A673 (cell line): ENCODE measurements at regions not wholly inside any gene's neighbourhood (a gene's known extent, or its start where the extent isn't known, plus 50 kb on each side); places are given as distances from the start of the nearest gene placed in this dataset.

Experiments used
- BruUV-seq: library from RNA; stranded (reverse); fragments of 400-500 nt; replicated peaks from 2 replicates; lab custom pipeline; 2021; lab: Mats Ljungman, UMichigan
- CTCF ChIA-PET: fragments of 300-600 bp; sonication (Branson Sonifier 250); formaldehyde crosslinking; loops from one replicate; lab custom pipeline; 2022; ENCODE audit warnings: antibody characterized with exemption; lab: Charles Lee
- POLR2A ChIA-PET: fragments of 300-600 bp; sonication (Branson Sonifier 250); formaldehyde crosslinking; loops from one replicate; lab custom pipeline; 2022; ENCODE audit warnings: antibody characterized with exemption; ENCODE audit not compliant: low non-redundant PET; lab: Charles Lee
- DNase-seq: peaks from one replicate; pipeline ENCODE4 v3.0.0-alpha.2; 2015; ENCODE audit warnings: low spot score
- H3K27ac ChIP-seq: fragments of 200-600 bp; sonication (generic); 2 replicates; pipeline ENCODE4 v1.5.1; 2016; ENCODE audit warnings: mixed run types, low read depth, mild to moderate bottlenecking, mixed read lengths, antibody characterized with exemption, low read length; ENCODE audit not compliant: poor library complexity, severe bottlenecking
- H3K27me3 ChIP-seq: fragments of 200-600 bp; sonication (generic); replicated peaks from 2 replicates; pipeline ENCODE4 v1.6.1; 2017; ENCODE audit warnings: mixed run types, low read depth, mild to moderate bottlenecking, mixed read lengths, antibody characterized with exemption, low read length; ENCODE audit not compliant: insufficient read depth, poor library complexity
- H3K36me3 ChIP-seq: fragments of 200-600 bp; sonication (generic); 2 replicates; pipeline ENCODE4 v1.6.1; 2016; ENCODE audit warnings: mixed run types, mild to moderate bottlenecking, mixed read lengths, antibody characterized with exemption, low read length; ENCODE audit not compliant: insufficient read depth, poor library complexity, severe bottlenecking
- H3K4me1 ChIP-seq: fragments of 200-600 bp; sonication (generic); 2 replicates; pipeline ENCODE4 v1.6.1; 2017; ENCODE audit warnings: mixed run types, mild to moderate bottlenecking, mixed read lengths, antibody characterized with exemption, low read length; ENCODE audit not compliant: insufficient read depth, poor library complexity, severe bottlenecking
- H3K4me3 ChIP-seq: fragments of 200-600 bp; sonication (generic); 2 replicates; pipeline ENCODE4 v1.5.1; 2016; ENCODE audit warnings: low read depth, mixed run types, mild to moderate bottlenecking, mixed read lengths, low read length; ENCODE audit not compliant: poor library complexity, severe bottlenecking
- H3K9me3 ChIP-seq: fragments of 200-600 bp; sonication (generic); 2 replicates; pipeline ENCODE4 v1.6.1; 2016; ENCODE audit warnings: mixed run types, low read depth, mild to moderate bottlenecking, mixed read lengths, antibody characterized with exemption, low read length; ENCODE audit not compliant: poor library complexity, severe bottlenecking
- EZH2 ChIP-seq: fragments of 200-600 bp; sonication (generic); IDR thresholded peaks from 2 replicates; pipeline ENCODE4 v1.6.1; 2017; ENCODE audit warnings: borderline replicate concordance, low read depth, mild to moderate bottlenecking, mixed read lengths, antibody characterized with exemption, low read length; ENCODE audit not compliant: poor library complexity, severe bottlenecking
- intact Hi-C: fragments of 100-400 bp; cut with micrococcal nuclease; formaldehyde crosslinking; loops from one replicate; pipeline ENCODE4 v1.10.0; 2022; ENCODE audit not compliant: unreplicated experiment
- TF ChIP-seq, protein P1 (sequence below): fragments of 300-800, 200-600 bp; sonication (generic); conservative IDR thresholded peaks from 2 replicates; pipeline ENCODE4 v1.5.1; 2017; ENCODE audit warnings: low read depth, mild to moderate bottlenecking, antibody characterized with exemption, low read length, moderate library complexity, mixed read lengths

GRCh38 chr9:116048081-116048480 lies 105.5 kb upstream of the PAPPA start:
- Histone ChIP-seq H3K4me1 (no peaks in the 10 kb centered on the region), H3K9me3 (no peaks in the 10 kb centered on the region), H3K27ac (no peak overlapping the region), H3K36me3 (no peaks in the 10 kb centered on the region), H3K4me3 (no peak overlapping the region), H3K27me3 (no peaks in the 10 kb centered on the region)
- TF ChIP-seq EZH2: no peak
- TF ChIP-seq, protein P1, sequence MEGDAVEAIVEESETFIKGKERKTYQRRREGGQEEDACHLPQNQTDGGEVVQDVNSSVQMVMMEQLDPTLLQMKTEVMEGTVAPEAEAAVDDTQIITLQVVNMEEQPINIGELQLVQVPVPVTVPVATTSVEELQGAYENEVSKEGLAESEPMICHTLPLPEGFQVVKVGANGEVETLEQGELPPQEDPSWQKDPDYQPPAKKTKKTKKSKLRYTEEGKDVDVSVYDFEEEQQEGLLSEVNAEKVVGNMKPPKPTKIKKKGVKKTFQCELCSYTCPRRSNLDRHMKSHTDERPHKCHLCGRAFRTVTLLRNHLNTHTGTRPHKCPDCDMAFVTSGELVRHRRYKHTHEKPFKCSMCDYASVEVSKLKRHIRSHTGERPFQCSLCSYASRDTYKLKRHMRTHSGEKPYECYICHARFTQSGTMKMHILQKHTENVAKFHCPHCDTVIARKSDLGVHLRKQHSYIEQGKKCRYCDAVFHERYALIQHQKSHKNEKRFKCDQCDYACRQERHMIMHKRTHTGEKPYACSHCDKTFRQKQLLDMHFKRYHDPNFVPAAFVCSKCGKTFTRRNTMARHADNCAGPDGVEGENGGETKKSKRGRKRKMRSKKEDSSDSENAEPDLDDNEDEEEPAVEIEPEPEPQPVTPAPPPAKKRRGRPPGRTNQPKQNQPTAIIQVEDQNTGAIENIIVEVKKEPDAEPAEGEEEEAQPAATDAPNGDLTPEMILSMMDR: no peak
- no TSS peak for BruUV-seq
- intact Hi-C loops: no loop called here
- CTCF ChIA-PET: no interaction called here
- POLR2A ChIA-PET: no interaction called here
- no peak for DNase-seq

DNA sequence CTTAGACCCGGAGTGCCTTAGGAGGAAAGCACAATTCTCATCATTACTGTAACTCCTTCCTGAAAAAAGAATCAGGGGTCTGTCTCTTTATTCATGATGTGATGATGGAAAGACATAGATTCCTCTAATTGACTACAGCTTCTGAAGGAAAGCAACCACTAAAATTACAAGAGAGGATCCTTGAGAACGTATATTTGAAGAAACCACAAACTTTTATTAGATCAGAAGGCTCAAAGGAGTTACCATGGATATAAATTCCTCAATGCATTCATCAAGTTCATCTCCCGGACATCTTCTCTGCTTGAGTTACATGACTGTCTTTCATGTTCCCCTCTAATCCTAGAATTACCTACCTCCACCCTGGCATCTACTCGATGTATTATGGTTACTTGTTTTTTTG lies 104.1 kb upstream of the PAPPA start:
- ChIA-PET POLR2A (no interaction called here), CTCF (no interaction called here)
- intact Hi-C loops: no loop called here
- TF ChIP-seq, protein P1: no peak
- no peak for TF ChIP-seq EZH2
- no peaks in the 10 kb centered on the region for H3K36me3 ChIP-seq
- BruUV-seq: no TSS peak
- no peaks in the 10 kb centered on the region for H3K9me3 ChIP-seq
- no peaks in the 10 kb centered on the region for H3K4me1 ChIP-seq
- H3K27me3 ChIP-seq: no peaks in the 10 kb centered on the region
- DNase-seq: peak; percentile 11
- H3K27ac ChIP-seq: no peak overlapping the region
- no peak overlapping the region for H3K4me3 ChIP-seq

GRCh38 chr9:116051528-116051927 lies 102.1 kb upstream of the PAPPA start:
- BruUV-seq: no TSS peak
- POLR2A ChIA-PET: no interaction called here
- Histone ChIP-seq H3K4me1 (no peaks in the 10 kb centered on the region), H3K9me3 (no peaks in the 10 kb centered on the region), H3K27ac (no peak overlapping the region), H3K36me3 (no peaks in the 10 kb centered on the region), H3K27me3 (no peaks in the 10 kb centered on the region), H3K4me3 (no peak overlapping the region)
- intact Hi-C loops: no loop called here
- TF ChIP-seq, protein P1: no peak
- CTCF ChIA-PET: no interaction called here
- no peak for DNase-seq
